DND-41 (cell line): ENCODE measurements at regions not wholly inside any gene's neighbourhood (a gene's known extent, or its start where the extent isn't known, plus 50 kb on each side); places are given as distances from the start of the nearest gene placed in this dataset.

ENCODE experiments used
- ATAC-seq: fragments of 200-7000 bp; cut with Tn5 transposase; 3 replicates; pipeline ENCODE4 v1.9.1; 2021; ENCODE audit warnings: low read depth; ENCODE audit not compliant: insufficient read depth
- DNase-seq: peaks from one replicate; pipeline ENCODE4 v3.0.0-alpha.2; 2020
- H2AFZ ChIP-seq: 2 replicates; pipeline ENCODE4 v1.6.0; 2012; ENCODE audit warnings: low read depth, low read length
- H3K27ac ChIP-seq: 2 replicates; pipeline ENCODE4 v1.5.1; 2012; ENCODE audit warnings: low read length, inconsistent platforms
- H3K27me3 ChIP-seq: fragments of 200-600 bp; sonication (generic); 2 replicates; pipeline ENCODE4 v1.6.0; 2012; ENCODE audit warnings: low read length, mild to moderate bottlenecking, inconsistent platforms; ENCODE audit not compliant: insufficient read depth, poor library complexity
- H3K36me3 ChIP-seq: 2 replicates; pipeline ENCODE4 v1.5.1; 2012; ENCODE audit warnings: low read length, inconsistent platforms; ENCODE audit not compliant: insufficient read depth
- H3K4me1 ChIP-seq: 2 replicates; pipeline ENCODE4 v1.5.1; 2012; ENCODE audit warnings: mild to moderate bottlenecking, low read length; ENCODE audit not compliant: insufficient read depth
- H3K4me2 ChIP-seq: 2 replicates; pipeline ENCODE4 v1.6.0; 2012; ENCODE audit warnings: mild to moderate bottlenecking, moderate library complexity, low read length, inconsistent platforms; ENCODE audit not compliant: insufficient read depth
- H3K4me3 ChIP-seq, 2 experiments: fragments of 200-600 bp in 1 of 2; shearing (Covaris generic) in 1 of 2; 2 replicates each; pipeline ENCODE4 v1.5.1; 2012 to 2016; ENCODE audit warnings: inconsistent platforms in 2 of 2, low read length in 2 of 2, mild to moderate bottlenecking in 2 of 2, low read depth in 1 of 2, moderate library complexity in 1 of 2
- H3K79me2 ChIP-seq: 2 replicates; pipeline ENCODE4 v1.6.0; 2012; ENCODE audit warnings: low read length, inconsistent platforms; ENCODE audit not compliant: insufficient read depth
- H3K9ac ChIP-seq: 2 replicates; pipeline ENCODE4 v1.6.0; 2012; ENCODE audit warnings: low read depth, mild to moderate bottlenecking, inconsistent platforms, low read length, moderate library complexity
- H3K9me3 ChIP-seq: 2 replicates; pipeline ENCODE4 v1.5.1; 2012; ENCODE audit warnings: low read length, moderate library complexity, mild to moderate bottlenecking, inconsistent platforms; ENCODE audit not compliant: insufficient read depth, severe bottlenecking
- H4K20me1 ChIP-seq: 2 replicates; pipeline ENCODE4 v1.6.0; 2012; ENCODE audit warnings: low read length; ENCODE audit not compliant: insufficient read depth
- CTCF ChIP-seq: IDR thresholded peaks from 2 replicates; pipeline ENCODE4 v1.5.1; 2012; ENCODE audit warnings: borderline replicate concordance, low read length, moderate library complexity, mild to moderate bottlenecking; ENCODE audit not compliant: poor library complexity, severe bottlenecking; ENCODE audit errors: extremely low read depth
- EZH2 ChIP-seq: IDR thresholded peaks from 3 replicates; pipeline ENCODE4 v1.6.1; 2012; ENCODE audit warnings: borderline replicate concordance, low read depth, mild to moderate bottlenecking, moderate library complexity, low read length, inconsistent platforms; ENCODE audit not compliant: severe bottlenecking

GRCh38 chr20:40920291-40920690 is 108.3 kb upstream of the TOP1 start:
- ATAC-seq, result no peak
- no peak for TF ChIP-seq CTCF
- no peak for TF ChIP-seq EZH2
- no peak overlapping the region for H3K27ac ChIP-seq
- H3K9ac ChIP-seq, result no peak overlapping the region
- no peak overlapping the region for H2AFZ ChIP-seq
- no peak overlapping the region for H3K4me2 ChIP-seq
- no peaks in the 10 kb centered on the region for H3K79me2 ChIP-seq
- no peak for DNase-seq
- no peaks in the 10 kb centered on the region for H3K27me3 ChIP-seq
- H3K4me3 ChIP-seq, result no peak overlapping the region
- no peaks in the 10 kb centered on the region for H3K9me3 ChIP-seq
- no peaks in the 10 kb centered on the region for H4K20me1 ChIP-seq
- H3K4me1 ChIP-seq, result 0 out of 2 replicates have a peak, but pooled peaks cover 3% of the 10 kb centered on the region
- H3K36me3 ChIP-seq, result no peaks in the 10 kb centered on the region

GRCh38 chr20:40922865-40923264 is 105.8 kb upstream of the TOP1 start:
- no peak for ATAC-seq

GRCh38 chr20:40925829-40926510 is 102.7 kb upstream of the TOP1 start:
- Histone ChIP-seq H3K79me2 (no peaks in the 10 kb centered on the region), H3K9me3 (no peaks in the 10 kb centered on the region), H3K9ac (no peak overlapping the region), H2AFZ (no peak overlapping the region), H3K4me1 (peaks cover 24% of the 10 kb centered on the region), H3K27me3 (no peaks in the 10 kb centered on the region), H3K4me3 (no peak overlapping the region), H4K20me1 (no peaks in the 10 kb centered on the region), H3K4me2 (no peak overlapping the region), H3K36me3 (no peaks in the 10 kb centered on the region), H3K27ac (peak overlapping the region; percentile 16; the same call in 1 of the 2 replicates)
- DNase-seq, result no peak
- ATAC-seq, result no peak
- TF ChIP-seq CTCF (no peak), EZH2 (no peak)

More at GRCh38 chr20:40922865-40923264, 105.8 kb upstream of the TOP1 start:
- TF ChIP-seq EZH2, result no peak
- TF ChIP-seq CTCF, result no peak
- Histone ChIP-seq H3K36me3 (no peaks in the 10 kb centered on the region), H3K27me3 (no peaks in the 10 kb centered on the region), H3K9me3 (no peaks in the 10 kb centered on the region), H3K4me1 (peaks cover 9% of the 10 kb centered on the region; the same call in 1 of the 2 replicates), H4K20me1 (no peaks in the 10 kb centered on the region), H3K27ac (no peak overlapping the region), H2AFZ (no peak overlapping the region), H3K9ac (no peak overlapping the region), H3K4me3 (no peak overlapping the region), H3K79me2 (no peaks in the 10 kb centered on the region), H3K4me2 (no peak overlapping the region)
- DNase-seq, result no peak
